ENCODE measurements at regions not wholly inside any gene's neighbourhood (a gene's known extent, or its start where the extent isn't known, plus 50 kb on each side); places are given as distances from the start of the nearest gene placed in this dataset.
"Not testable (repeated sequence)": the region's sequence is repeated elsewhere in the genome, so short reads cannot be mapped to it uniquely, and the experiment has no call there.

- Mint-ChIP-seq H3K36me3 (no peaks in the 10 kb centered on the region), H3K27ac (peak overlapping the region; percentile 14), H3K9me3 (no peaks in the 10 kb centered on the region), H3K27me3 (peaks cover 0 to 3% of the 10 kb centered on the region in 2 donors), H3K4me3 (no peak overlapping the region), H3K4me1 (peaks cover 10 to 22% of the 10 kb centered on the region in 2 donors)
- ATAC-seq (replicated peaks) (no peak), DNase-seq (no peak)
These were observed 508.7 kb upstream of the CITED2 start for GRCh38 chr6:139882977-139883728.

GRCh38 chr6:139882234-139882633 lies 507.8 kb upstream of the CITED2 start:
- DNase-seq (no peak), ATAC-seq (replicated peaks) (peak in 1 of 2 donors; percentile 7)
- no peak overlapping the region for H3K4me3 Mint-ChIP-seq
- H3K27me3 Mint-ChIP-seq: peaks cover 0 to 3% of the 10 kb centered on the region in 2 donors
- no peaks in the 10 kb centered on the region for H3K9me3 Mint-ChIP-seq
- H3K4me1 Mint-ChIP-seq: peaks cover 10 to 22% of the 10 kb centered on the region in 2 donors
- H3K27ac Mint-ChIP-seq: no peak overlapping the region
- H3K36me3 Mint-ChIP-seq: no peaks in the 10 kb centered on the region

GRCh38 chr6:139881728-139882211 lies 507.3 kb upstream of the CITED2 start:
- Mint-ChIP-seq H3K36me3 (no peaks in the 10 kb centered on the region), H3K4me1 (peaks cover 10 to 22% of the 10 kb centered on the region in 2 donors)

DNA sequence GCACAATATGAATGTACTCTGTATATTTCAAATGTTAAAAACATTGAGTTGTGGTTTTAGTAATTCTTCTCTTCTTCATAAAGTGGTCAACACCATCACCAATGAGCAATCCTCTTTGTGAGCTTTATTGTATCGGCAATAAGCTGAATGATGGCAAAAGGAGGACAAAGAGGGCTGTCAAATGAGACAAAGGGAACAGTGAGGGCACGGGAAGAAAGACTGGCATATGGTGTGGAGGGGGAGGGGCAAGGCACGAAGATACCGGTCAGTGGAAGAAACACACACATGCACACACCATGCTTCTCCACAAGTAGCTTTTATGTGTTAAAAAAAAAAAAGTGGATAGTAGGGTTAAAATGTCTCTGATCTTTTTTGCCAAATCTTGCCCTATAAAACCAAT lies 506.8 kb upstream of the CITED2 start:
- H3K9me3 Mint-ChIP-seq: no peaks in the 10 kb centered on the region
- peaks cover 10 to 22% of the 10 kb centered on the region in 2 donors for H3K4me1 Mint-ChIP-seq
- H3K36me3 Mint-ChIP-seq: no peaks in the 10 kb centered on the region
- H3K4me3 Mint-ChIP-seq: no peak overlapping the region
- H3K27me3 Mint-ChIP-seq: peaks cover 0 to 3% of the 10 kb centered on the region in 2 donors
- DNase-seq: no peak
- H3K27ac Mint-ChIP-seq: no peak overlapping the region
- no peak for ATAC-seq (replicated peaks)

More at GRCh38 chr6:139881728-139882211, 507.3 kb upstream of the CITED2 start:
- peak; percentile 79 to 84 for ATAC-seq (replicated peaks)
- Mint-ChIP-seq H3K27me3 (peaks cover 0 to 3% of the 10 kb centered on the region in 2 donors), H3K4me3 (no peak overlapping the region), H3K9me3 (no peaks in the 10 kb centered on the region), H3K27ac (no peak overlapping the region)
- DNase-seq: peak; percentile 12

GRCh38 chr6:139879823-139880356 lies 505.4 kb upstream of the CITED2 start:
- Mint-ChIP-seq H3K27ac (no peak overlapping the region), H3K4me3 (no peak overlapping the region)
- ATAC-seq (replicated peaks): no peak

GRCh38 chr6:139879241-139879640 lies 504.8 kb upstream of the CITED2 start:
- not testable (repeated sequence) for H3K27me3 Mint-ChIP-seq; H3K27ac Mint-ChIP-seq; H3K4me3 Mint-ChIP-seq; H3K9me3 Mint-ChIP-seq; DNase-seq; H3K36me3 Mint-ChIP-seq; ATAC-seq (replicated peaks)
- H3K4me1 Mint-ChIP-seq: peaks cover 10 to 22% of the 10 kb centered on the region in 2 donors

More at GRCh38 chr6:139879823-139880356, 505.4 kb upstream of the CITED2 start:
- no peaks in the 10 kb centered on the region for H3K36me3 Mint-ChIP-seq
- no peaks in the 10 kb centered on the region for H3K9me3 Mint-ChIP-seq
- peaks cover 0 to 3% of the 10 kb centered on the region in 2 donors for H3K27me3 Mint-ChIP-seq
- peaks cover 10 to 22% of the 10 kb centered on the region in 2 donors for H3K4me1 Mint-ChIP-seq
- no peak for DNase-seq

- ATAC-seq (replicated peaks) (no peak), DNase-seq (no peak)
- no peaks in the 10 kb centered on the region for H3K36me3 Mint-ChIP-seq
- peaks cover 0 to 3% of the 10 kb centered on the region in 2 donors for H3K27me3 Mint-ChIP-seq
- no peak overlapping the region for H3K4me3 Mint-ChIP-seq
- no peak overlapping the region for H3K27ac Mint-ChIP-seq
- no peaks in the 10 kb centered on the region for H3K9me3 Mint-ChIP-seq
- peaks cover 5 to 10% of the 10 kb centered on the region in 2 donors for H3K4me1 Mint-ChIP-seq
These were observed 503.5 kb upstream of the CITED2 start for GRCh38 chr6:139877828-139878405.

GRCh38 chr6:139872665-139873064 lies 498.2 kb upstream of the CITED2 start:
- no peaks in the 10 kb centered on the region for H3K9me3 Mint-ChIP-seq
- H3K27ac Mint-ChIP-seq: no peak overlapping the region
- no peak overlapping the region for H3K4me3 Mint-ChIP-seq
- no peaks in the 10 kb centered on the region for H3K36me3 Mint-ChIP-seq
- no peak for ATAC-seq (replicated peaks)
- H3K27me3 Mint-ChIP-seq: no peaks in the 10 kb centered on the region
- peaks cover 0 to 3% of the 10 kb centered on the region in 2 donors for H3K4me1 Mint-ChIP-seq
- DNase-seq: no peak

GRCh38 chr6:139871803-139872510 lies 497.5 kb upstream of the CITED2 start:
- no peaks in the 10 kb centered on the region for H3K27me3 Mint-ChIP-seq
- ATAC-seq (replicated peaks): no peak
- H3K36me3 Mint-ChIP-seq: no peaks in the 10 kb centered on the region
- H3K27ac Mint-ChIP-seq: no peak overlapping the region
- DNase-seq: no peak
- no peak overlapping the region for H3K4me3 Mint-ChIP-seq
- no peaks in the 10 kb centered on the region for H3K9me3 Mint-ChIP-seq
- H3K4me1 Mint-ChIP-seq: peaks cover 0 to 3% of the 10 kb centered on the region in 2 donors

GRCh38 chr6:139871165-139871710 lies 496.8 kb upstream of the CITED2 start:
- H3K27ac Mint-ChIP-seq: no peak overlapping the region
- ATAC-seq (replicated peaks): no peak
- peaks cover 0 to 3% of the 10 kb centered on the region in 2 donors for H3K4me1 Mint-ChIP-seq

GRCh38 chr6:139868576-139868975 lies 494.1 kb upstream of the CITED2 start:
- ATAC-seq (replicated peaks): no peak
- H3K4me3 Mint-ChIP-seq: no peak overlapping the region
- no peaks in the 10 kb centered on the region for H3K9me3 Mint-ChIP-seq
- no peaks in the 10 kb centered on the region for H3K36me3 Mint-ChIP-seq
- no peak for DNase-seq
- peaks cover 0 to 3% of the 10 kb centered on the region in 2 donors for H3K4me1 Mint-ChIP-seq
- no peak overlapping the region for H3K27ac Mint-ChIP-seq
- H3K27me3 Mint-ChIP-seq: no peaks in the 10 kb centered on the region

More at GRCh38 chr6:139871165-139871710, 496.8 kb upstream of the CITED2 start:
- Mint-ChIP-seq H3K4me3 (no peak overlapping the region), H3K27me3 (no peaks in the 10 kb centered on the region), H3K36me3 (no peaks in the 10 kb centered on the region), H3K9me3 (no peaks in the 10 kb centered on the region)
- DNase-seq: no peak

DNA sequence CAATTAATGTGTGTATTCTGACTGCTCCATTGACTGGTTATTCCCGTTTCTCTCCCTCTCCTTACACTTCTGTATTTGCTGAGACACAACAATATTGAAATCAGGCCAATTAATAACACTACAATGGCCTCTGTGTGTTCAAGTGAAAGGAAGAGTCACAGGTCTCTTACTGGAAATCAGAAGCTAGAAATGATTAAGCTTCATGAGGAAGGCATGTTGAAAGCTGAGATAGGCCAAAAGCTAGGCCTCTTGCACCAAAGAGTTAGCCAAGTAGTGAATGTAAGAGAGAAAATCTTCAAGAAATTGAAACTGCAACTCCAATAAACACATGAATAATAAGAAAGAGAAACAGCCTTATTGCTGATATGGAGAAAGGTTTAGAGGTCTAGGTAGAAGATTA lies 489.5 kb upstream of the CITED2 start:
- Mint-ChIP-seq H3K9me3 (no peaks in the 10 kb centered on the region), H3K4me1 (no peaks in the 10 kb centered on the region), H3K4me3 (no peak overlapping the region), H3K27ac (no peak overlapping the region), H3K27me3 (no peaks in the 10 kb centered on the region), H3K36me3 (no peaks in the 10 kb centered on the region)
- DNase-seq (no peak), ATAC-seq (replicated peaks) (no peak)

- ATAC-seq (replicated peaks) (no peak), DNase-seq (no peak)
- Mint-ChIP-seq H3K27me3 (no peaks in the 10 kb centered on the region), H3K9me3 (no peaks in the 10 kb centered on the region), H3K36me3 (no peaks in the 10 kb centered on the region), H3K4me3 (no peak overlapping the region), H3K27ac (no peak overlapping the region), H3K4me1 (no peaks in the 10 kb centered on the region)
These were observed 488.9 kb upstream of the CITED2 start for GRCh38 chr6:139863346-139863745.

DNA sequence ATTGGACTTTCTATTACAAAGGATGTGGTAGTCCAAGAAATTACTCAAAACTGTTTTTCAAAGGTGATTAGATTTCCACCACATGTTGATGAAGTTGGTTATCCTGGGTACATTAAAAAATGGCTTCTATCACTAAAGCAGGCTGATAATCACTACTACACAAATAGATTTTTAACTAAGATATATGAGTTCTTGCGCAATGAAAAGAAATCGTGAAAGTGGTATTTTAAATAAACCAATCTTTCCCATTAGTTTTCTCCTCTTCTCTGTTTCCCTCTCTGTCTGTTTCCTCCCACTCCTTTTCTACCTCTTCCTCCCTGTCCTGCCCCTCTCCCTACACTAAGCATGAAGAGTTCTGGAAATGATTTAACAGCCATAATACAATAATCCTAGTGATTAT lies 487.9 kb upstream of the CITED2 start:
- H3K27ac Mint-ChIP-seq: no peak overlapping the region
- no peak overlapping the region for H3K4me3 Mint-ChIP-seq
- H3K9me3 Mint-ChIP-seq: no peaks in the 10 kb centered on the region
- DNase-seq: no peak
- no peaks in the 10 kb centered on the region for H3K4me1 Mint-ChIP-seq
- no peak for ATAC-seq (replicated peaks)
- no peaks in the 10 kb centered on the region for H3K27me3 Mint-ChIP-seq
- H3K36me3 Mint-ChIP-seq: no peaks in the 10 kb centered on the region

Measured in stimulated activated naive B cell treated with anti-CD40 and anti-IgM and Interleukin-4, amounts not matched to agents 10 μg/mL and 1 μg/mL and 100 μg/mL, for 72 hours (primary cell).